AG04449 (cell line): ENCODE measurements at regions not wholly inside any gene's neighbourhood (a gene's known extent, or its start where the extent isn't known, plus 50 kb on each side); places are given as distances from the start of the nearest gene placed in this dataset.
A peak's percentile ranks its signal among the peaks of the same experiment; 100 is the strongest.

Experiments used
- CTCF ChIA-PET: fragments of 350-600 bp; formaldehyde crosslinking; extraction: SDS; loops from one replicate; lab custom pipeline; 2021; ENCODE audit warnings: antibody characterized with exemption; lab: Yijun Ruan, JAX
- POLR2A ChIA-PET: fragments of 400-600, 350-600 bp; formaldehyde crosslinking; extraction: SDS; loops from one replicate; lab custom pipeline; 2020; ENCODE audit warnings: antibody characterized with exemption, inconsistent platforms; lab: Yijun Ruan, JAX
- DNase-seq: peaks from one replicate; pipeline ENCODE4 v3.0.0-alpha.2; 2010; ENCODE audit warnings: low read depth, low spot score
- H3K4me3 ChIP-seq: 2 replicates; pipeline ENCODE4 v1.5.1; 2011; ENCODE audit warnings: low read depth, mild to moderate bottlenecking, control low read depth, low read length
- CTCF ChIP-seq: IDR thresholded peaks from one replicate; pipeline ENCODE4 v1.5.1; 2011; ENCODE audit warnings: mild to moderate bottlenecking, moderate library complexity, low read length, control low read depth, inconsistent platforms; ENCODE audit not compliant: insufficient read depth; ENCODE audit errors: missing control alignments

- ChIA-PET POLR2A (no interaction called here), CTCF (interaction anchor here (1.5 kb wide), 1 partner anchor 42 kb away, joined by 3 read pairs; no protein-coding TSS in a partner anchor)
- H3K4me3 ChIP-seq: no peak overlapping the region
- DNase-seq: no peak
- no peak for TF ChIP-seq CTCF
Measured at GRCh38 chr2:71747559-71747958, 294.2 kb downstream of the DYSF start.

GRCh38 chr2:71746946-71747501 is 293.7 kb downstream of the DYSF start:
- CTCF ChIA-PET: interaction anchor here (1.5 kb wide), 1 partner anchor 43 kb away, joined by 3 read pairs; no protein-coding TSS in a partner anchor
- no peak for DNase-seq
- TF ChIP-seq CTCF: no peak
- H3K4me3 ChIP-seq: no peak overlapping the region
- POLR2A ChIA-PET: no interaction called here

- DNase-seq: no peak
- ChIA-PET CTCF (no interaction called here), POLR2A (no interaction called here)
- TF ChIP-seq CTCF: no peak
- H3K4me3 ChIP-seq: no peak overlapping the region
Measured at GRCh38 chr2:71744781-71745180, 291.4 kb downstream of the DYSF start.

- POLR2A ChIA-PET: no interaction called here
- no peak overlapping the region for H3K4me3 ChIP-seq
- DNase-seq: no peak
- CTCF ChIA-PET: no interaction called here
- no peak for TF ChIP-seq CTCF
Measured at GRCh38 chr2:71743995-71744675, 290.8 kb downstream of the DYSF start.

- H3K4me3 ChIP-seq: no peak overlapping the region
- CTCF ChIA-PET: no interaction called here
- no peak for TF ChIP-seq CTCF
- peak; percentile 37 for DNase-seq
- POLR2A ChIA-PET: no interaction called here
Measured at GRCh38 chr2:71742953-71743601, 289.7 kb downstream of the DYSF start.

- no peak overlapping the region for H3K4me3 ChIP-seq
- TF ChIP-seq CTCF: no peak
- CTCF ChIA-PET: no interaction called here
- POLR2A ChIA-PET: no interaction called here
- DNase-seq: no peak
Measured at GRCh38 chr2:71736986-71737385, 283.6 kb downstream of the DYSF start.
